GM12878 (cell line): ENCODE measurements at regions not wholly inside any gene's neighbourhood (a gene's known extent, or its start where the extent isn't known, plus 50 kb on each side); places are given as distances from the start of the nearest gene placed in this dataset.

Experiments used
- ATAC-seq: fragments of 200-7000 bp; cut with Tn5 transposase; 3 replicates; pipeline ENCODE4 v1.9.1; 2020; ENCODE audit warnings: mild to moderate bottlenecking, moderate library complexity
- BruUV-seq: library from RNA; stranded (reverse); fragments of 400-500 nt; replicated peaks from 2 replicates; lab custom pipeline; 2021; lab: Mats Ljungman, UMichigan
- CTCF ChIA-PET: fragments of 300-600 bp; sonication (Branson Sonifier 250); formaldehyde crosslinking; extraction: SDS; loops from one replicate; lab custom pipeline; 2021; ENCODE audit warnings: inconsistent platforms; lab: Yijun Ruan, JAX
- POLR2A ChIA-PET: fragments of 350-600 bp; formaldehyde crosslinking; extraction: SDS; loops from one replicate; lab custom pipeline; 2021; ENCODE audit warnings: inconsistent platforms; lab: Charles Lee
- RAD21 ChIA-PET: fragments of 300-600 bp; sonication (Branson Sonifier 250); formaldehyde crosslinking; loops from one replicate; lab custom pipeline; 2023; ENCODE audit warnings: antibody characterized with exemption; ENCODE audit not compliant: unreplicated experiment; lab: Charles Lee
- SMC1A ChIA-PET: fragments of 300-600 bp; sonication (Branson Sonifier 250); formaldehyde crosslinking; loops from one replicate; lab custom pipeline; 2023; ENCODE audit not compliant: unreplicated experiment, uncharacterized antibody; lab: Charles Lee
- DNase-seq: peaks from one replicate; pipeline ENCODE4 v3.0.0-alpha.2; 2011; ENCODE audit warnings: low read depth, low spot score
- FAIRE-seq: peaks from 3 replicates; lab custom pipeline; 2011; peaks lifted over from hg19 to GRCh38; lab: Jason Lieb, UNC
- H2AFZ ChIP-seq: 2 replicates; pipeline ENCODE4 v1.6.0; 2011; ENCODE audit warnings: low read depth, low read length, control low read depth; ENCODE audit not compliant: control insufficient read depth
- H3K27ac ChIP-seq: 2 replicates; pipeline ENCODE4 v1.5.1; 2011; ENCODE audit warnings: control low read depth; ENCODE audit not compliant: control insufficient read depth, insufficient read depth
- H3K27me3 ChIP-seq, 2 experiments: replicated peaks in 1 of 2; 2 replicates each; pipeline versions ENCODE4 v1.6.0 to v1.6.1; 2011; ENCODE audit warnings: low read length in 1 of 2; ENCODE audit not compliant: control insufficient read depth in 2 of 2, insufficient read depth in 2 of 2
- H3K36me3 ChIP-seq, 2 experiments: 2 replicates each; pipeline ENCODE4 v1.5.1; 2011; ENCODE audit warnings: low read length in 1 of 2; ENCODE audit not compliant: control insufficient read depth in 2 of 2, insufficient read depth in 2 of 2
- H3K4me1 ChIP-seq: 2 replicates; pipeline ENCODE4 v1.6.1; 2011; ENCODE audit warnings: mild to moderate bottlenecking, low read length, moderate library complexity, mixed read lengths; ENCODE audit not compliant: control insufficient read depth, insufficient read depth
- H3K4me2 ChIP-seq: 2 replicates; pipeline ENCODE4 v1.6.0; 2011; ENCODE audit warnings: control low read depth; ENCODE audit not compliant: control insufficient read depth, insufficient read depth
- H3K4me3 ChIP-seq: fragments of 200-600 bp; sonication (generic); 2 replicates; pipeline ENCODE4 v1.5.1; 2016
- H3K79me2 ChIP-seq: 2 replicates; pipeline ENCODE4 v1.6.0; 2011; ENCODE audit warnings: low read length; ENCODE audit not compliant: control insufficient read depth, insufficient read depth
- H3K9ac ChIP-seq: 2 replicates; pipeline ENCODE4 v1.8.0; 2011; ENCODE audit warnings: low read length, control low read depth, mixed read lengths; ENCODE audit not compliant: control insufficient read depth, insufficient read depth
- H3K9me3 ChIP-seq: replicated peaks from 3 replicates; pipeline ENCODE4 v1.5.1; 2011; ENCODE audit warnings: mild to moderate bottlenecking, low read length; ENCODE audit not compliant: control insufficient read depth, insufficient read depth
- H4K20me1 ChIP-seq: 2 replicates; pipeline ENCODE4 v1.6.0; 2011; ENCODE audit not compliant: control insufficient read depth, insufficient read depth
- CEBPZ ChIP-seq: fragments of 150-350 bp; IDR thresholded peaks from 2 replicates; pipeline ENCODE4 v1.6.1; 2016; ENCODE audit warnings: low read depth, low read length
- E2F4 ChIP-seq: IDR thresholded peaks from 2 replicates; pipeline ENCODE4 v1.6.1; 2012; ENCODE audit warnings: low read depth, low read length, improper control_type of control experiment
- E4F1 ChIP-seq: fragments of 450-650 bp; IDR thresholded peaks from 2 replicates; pipeline ENCODE4 v1.6.1; 2018; ENCODE audit warnings: borderline replicate concordance, mild to moderate bottlenecking; ENCODE audit not compliant: partially characterized antibody
- ETV6 ChIP-seq, 2 experiments: fragments of 450-650 bp in 1 of 2; IDR thresholded peaks in 1 of 2; conservative IDR thresholded peaks in 1 of 2; 2 replicates each; pipeline ENCODE4 v1.6.1; 2014; ENCODE audit warnings: antibody characterized with exemption in 1 of 2, borderline replicate concordance in 1 of 2, low read depth in 1 of 2, mild to moderate bottlenecking in 1 of 2, moderate library complexity in 1 of 2
- IKZF1 ChIP-seq: fragments of 450-650 bp; conservative IDR thresholded peaks from 2 replicates; pipeline ENCODE4 v1.6.1; 2017; ENCODE audit warnings: antibody characterized with exemption, mild to moderate bottlenecking
- IRF4 ChIP-seq: IDR thresholded peaks from 2 replicates; pipeline ENCODE4 v1.6.1; 2011; ENCODE audit warnings: low read depth, low read length
- NFYB ChIP-seq: IDR thresholded peaks from 2 replicates; pipeline ENCODE4 v1.6.1; 2011; ENCODE audit warnings: low read depth, mild to moderate bottlenecking, low read length, improper control_type of control experiment, moderate library complexity; ENCODE audit not compliant: insufficient read depth
- RFX5 ChIP-seq: IDR thresholded peaks from 2 replicates; pipeline ENCODE4 v1.6.1; 2011; ENCODE audit warnings: low read depth, low read length, improper control_type of control experiment
- ZBTB40 ChIP-seq: fragments of 450-650 bp; IDR thresholded peaks from 2 replicates; pipeline ENCODE4 v1.6.1; 2016; ENCODE audit warnings: mild to moderate bottlenecking, moderate library complexity, borderline replicate concordance
- WGBS: methylation state at CpG from one replicate; pipeline ENCODE4 v1.1.6; 2016; ENCODE audit warnings: low lambda C conversion rate; ENCODE audit not compliant: insufficient replicate concordance, insufficient coverage; ENCODE audit errors: missing lambda C conversion rate; 5-methylcytosine and 5-hydroxymethylcytosine counted together
- in situ Hi-C: fragments of 300-500 bp; cut with MboI; formaldehyde crosslinking; loops from 9 replicates; pipeline ENCODE4 v1.14.3; 2018; ENCODE audit warnings: mixed read lengths
- intact Hi-C: fragments of 100-400 bp; cut with micrococcal nuclease; formaldehyde crosslinking; loops from one replicate; pipeline ENCODE4 v1.14.2; 2022; ENCODE audit not compliant: unreplicated experiment
- TF ChIP-seq, protein P1 (sequence below), 3 experiments: IDR thresholded peaks in 2 of 3; conservative IDR thresholded peaks in 1 of 3; 2 replicates each; pipeline ENCODE4 v1.5.1; 2011; ENCODE audit warnings: low read depth in 3 of 3, low read length in 3 of 3, mild to moderate bottlenecking in 3 of 3, control low read depth in 2 of 3, moderate library complexity in 2 of 3, inconsistent platforms in 1 of 3, mixed read lengths in 1 of 3; ENCODE audit not compliant: control insufficient read depth in 2 of 3, insufficient read depth in 1 of 3; ENCODE audit errors: extremely low read depth in 1 of 3

- RAD21 ChIA-PET = no interaction called here
- BruUV-seq = no TSS peak
- WGBS = 62% methylated on average over 3 of the region's 3 CpGs
- TF ChIP-seq RFX5 = no peak
- TF ChIP-seq IKZF1 = no peak
- no peak for TF ChIP-seq IRF4
- no peak for TF ChIP-seq ZBTB40
- no peak for TF ChIP-seq NFYB
- no peak for TF ChIP-seq ETV6 (conservative IDR thresholded peaks at IDR 0.05 in 1 of 2, IDR thresholded peaks at IDR 0.05 in 1 of 2; ENCODE audit: borderline replicate concordance in 1 of 2, low read depth in 1 of 2)
- TF ChIP-seq E2F4 = no peak
- TF ChIP-seq E4F1 = no peak
- TF ChIP-seq, protein P1, sequence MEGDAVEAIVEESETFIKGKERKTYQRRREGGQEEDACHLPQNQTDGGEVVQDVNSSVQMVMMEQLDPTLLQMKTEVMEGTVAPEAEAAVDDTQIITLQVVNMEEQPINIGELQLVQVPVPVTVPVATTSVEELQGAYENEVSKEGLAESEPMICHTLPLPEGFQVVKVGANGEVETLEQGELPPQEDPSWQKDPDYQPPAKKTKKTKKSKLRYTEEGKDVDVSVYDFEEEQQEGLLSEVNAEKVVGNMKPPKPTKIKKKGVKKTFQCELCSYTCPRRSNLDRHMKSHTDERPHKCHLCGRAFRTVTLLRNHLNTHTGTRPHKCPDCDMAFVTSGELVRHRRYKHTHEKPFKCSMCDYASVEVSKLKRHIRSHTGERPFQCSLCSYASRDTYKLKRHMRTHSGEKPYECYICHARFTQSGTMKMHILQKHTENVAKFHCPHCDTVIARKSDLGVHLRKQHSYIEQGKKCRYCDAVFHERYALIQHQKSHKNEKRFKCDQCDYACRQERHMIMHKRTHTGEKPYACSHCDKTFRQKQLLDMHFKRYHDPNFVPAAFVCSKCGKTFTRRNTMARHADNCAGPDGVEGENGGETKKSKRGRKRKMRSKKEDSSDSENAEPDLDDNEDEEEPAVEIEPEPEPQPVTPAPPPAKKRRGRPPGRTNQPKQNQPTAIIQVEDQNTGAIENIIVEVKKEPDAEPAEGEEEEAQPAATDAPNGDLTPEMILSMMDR (IDR thresholded peaks at IDR 0.05 in 2 of 3, conservative IDR thresholded peaks at IDR 0.05 in 1 of 3; ENCODE audit: control insufficient read depth in 2 of 3, extremely low read depth in 1 of 3, insufficient read depth in 1 of 3, low read depth in 3 of 3, low read length in 3 of 3) = no peak
- TF ChIP-seq CEBPZ = no peak
Measured at GRCh38 chr9:102550886-102551285, 444.2 kb upstream of the CYLC2 start.

More at GRCh38 chr9:102550886-102551285, 444.2 kb upstream of the CYLC2 start:
- Histone ChIP-seq H3K27me3 (no peaks in the 10 kb centered on the region), H3K9ac (no peak overlapping the region), H3K79me2 (no peaks in the 10 kb centered on the region), H3K4me3 (no peak overlapping the region), H3K9me3 (no peaks in the 10 kb centered on the region; the same call in 2 of the 3 replicates), H3K27ac (no peak overlapping the region), H3K36me3 (no peaks in the 10 kb centered on the region), H4K20me1 (no peaks in the 10 kb centered on the region), H3K4me2 (no peak overlapping the region), H3K4me1 (no peaks in the 10 kb centered on the region), H2AFZ (no peak overlapping the region)
- intact Hi-C loops = no loop called here
- ChIA-PET SMC1A (no interaction called here), POLR2A (no interaction called here), CTCF (no interaction called here)
- DNase-seq = no peak
- no peak for FAIRE-seq
- no peak for ATAC-seq
- in situ Hi-C loops = no loop called here
